PC-3 (cell line): ENCODE measurements at regions not wholly inside any gene's neighbourhood (a gene's known extent, or its start where the extent isn't known, plus 50 kb on each side); places are given as distances from the start of the nearest gene placed in this dataset.

Experiments used
- ATAC-seq: fragments of 200-7000 bp; cut with Tn5 transposase; 2 replicates; pipeline ENCODE4 v1.9.1; 2020; ENCODE audit warnings: mild to moderate bottlenecking, moderate library complexity
- BruUV-seq: library from RNA; stranded (reverse); fragments of 400-500 nt; replicated peaks from 2 replicates; lab custom pipeline; 2021; lab: Mats Ljungman, UMichigan
- CTCF ChIA-PET: fragments of 300-600 bp; sonication (Branson Sonifier 250); formaldehyde crosslinking; loops from one replicate; lab custom pipeline; 2022; ENCODE audit warnings: antibody characterized with exemption; lab: Charles Lee
- POLR2A ChIA-PET: fragments of 300-600 bp; sonication (Branson Sonifier 250); formaldehyde crosslinking; loops from one replicate; lab custom pipeline; 2022; ENCODE audit warnings: antibody characterized with exemption; ENCODE audit not compliant: unreplicated experiment; lab: Charles Lee
- DNase-seq: peaks from one replicate; pipeline ENCODE4 v3.0.0-alpha.2; 2015
- H2AFZ ChIP-seq: fragments of 300-600 bp; sonication (generic); 2 replicates; pipeline ENCODE4 v1.6.0; 2016; ENCODE audit warnings: antibody characterized with exemption, low read length
- H3F3A ChIP-seq: fragments of 300-600 bp; sonication (generic); one replicate; pipeline ENCODE4 v1.6.0; 2017; ENCODE audit warnings: antibody characterized with exemption, low read length, control low read depth, mild to moderate bottlenecking; ENCODE audit not compliant: unreplicated experiment
- H3K27ac ChIP-seq: fragments of 300-600 bp; sonication (generic); 2 replicates; pipeline ENCODE4 v1.5.1; 2016; ENCODE audit warnings: mild to moderate bottlenecking, low read length
- H3K27me3 ChIP-seq: fragments of 300-600 bp; sonication (generic); 2 replicates; pipeline ENCODE4 v1.6.1; 2016; ENCODE audit warnings: low read length, mixed read lengths
- H3K36me3 ChIP-seq: fragments of 300-600 bp; sonication (generic); 2 replicates; pipeline ENCODE4 v1.6.1; 2016; ENCODE audit warnings: low read depth, mixed run types, low read length, mixed read lengths
- H3K4me1 ChIP-seq: fragments of 300-600 bp; sonication (generic); 2 replicates; pipeline ENCODE4 v1.5.1; 2016; ENCODE audit warnings: low read length; ENCODE audit not compliant: insufficient read depth
- H3K4me2 ChIP-seq: fragments of 300-600 bp; sonication (generic); 2 replicates; pipeline ENCODE4 v1.6.0; 2016; ENCODE audit warnings: low read length
- H3K4me3 ChIP-seq: fragments of 300-600 bp; sonication (generic); 2 replicates; pipeline ENCODE4 v1.5.1; 2016; ENCODE audit warnings: mild to moderate bottlenecking, low read length, mixed read lengths
- H3K79me2 ChIP-seq: fragments of 300-600 bp; sonication (generic); 2 replicates; pipeline ENCODE4 v1.6.1; 2017; ENCODE audit warnings: low read length, mixed read lengths
- H3K9ac ChIP-seq: fragments of 300-600 bp; sonication (generic); 2 replicates; pipeline ENCODE4 v1.6.0; 2016; ENCODE audit warnings: mild to moderate bottlenecking, low read length
- H3K9me2 ChIP-seq: fragments of 300-600 bp; sonication (generic); replicated peaks from 2 replicates; pipeline ENCODE4 v1.6.1; 2016; ENCODE audit warnings: mixed run types, low read length, mixed read lengths
- H3K9me3 ChIP-seq: fragments of 300-600 bp; sonication (generic); 2 replicates; pipeline ENCODE4 v1.6.1; 2016; ENCODE audit warnings: low read length, mixed read lengths
- H4K20me1 ChIP-seq: fragments of 300-600 bp; sonication (generic); 2 replicates; pipeline ENCODE4 v1.6.1; 2016; ENCODE audit warnings: low read length, mixed read lengths
- EZH2 ChIP-seq: fragments of 300-600 bp; sonication (generic); IDR thresholded peaks from one replicate; pipeline ENCODE4 v1.6.1; 2017; ENCODE audit warnings: antibody characterized with exemption, mild to moderate bottlenecking, low read length; ENCODE audit not compliant: unreplicated experiment
- EZH2phosphoT487 ChIP-seq: fragments of 300-600 bp; sonication (generic); IDR thresholded peaks from 2 replicates; pipeline ENCODE4 v1.6.1; 2018; ENCODE audit warnings: mild to moderate bottlenecking, antibody characterized with exemption, low read length, borderline replicate concordance
- intact Hi-C: fragments of 100-400 bp; cut with micrococcal nuclease; formaldehyde crosslinking; loops from 2 replicates; pipeline ENCODE4 v1.9.0; 2023
- TF ChIP-seq, protein P1 (sequence below): fragments of 300-600 bp; sonication (generic); conservative IDR thresholded peaks from 2 replicates; pipeline ENCODE4 v1.5.1; 2017; ENCODE audit warnings: antibody characterized with exemption, low read depth, mild to moderate bottlenecking, low read length

DNA sequence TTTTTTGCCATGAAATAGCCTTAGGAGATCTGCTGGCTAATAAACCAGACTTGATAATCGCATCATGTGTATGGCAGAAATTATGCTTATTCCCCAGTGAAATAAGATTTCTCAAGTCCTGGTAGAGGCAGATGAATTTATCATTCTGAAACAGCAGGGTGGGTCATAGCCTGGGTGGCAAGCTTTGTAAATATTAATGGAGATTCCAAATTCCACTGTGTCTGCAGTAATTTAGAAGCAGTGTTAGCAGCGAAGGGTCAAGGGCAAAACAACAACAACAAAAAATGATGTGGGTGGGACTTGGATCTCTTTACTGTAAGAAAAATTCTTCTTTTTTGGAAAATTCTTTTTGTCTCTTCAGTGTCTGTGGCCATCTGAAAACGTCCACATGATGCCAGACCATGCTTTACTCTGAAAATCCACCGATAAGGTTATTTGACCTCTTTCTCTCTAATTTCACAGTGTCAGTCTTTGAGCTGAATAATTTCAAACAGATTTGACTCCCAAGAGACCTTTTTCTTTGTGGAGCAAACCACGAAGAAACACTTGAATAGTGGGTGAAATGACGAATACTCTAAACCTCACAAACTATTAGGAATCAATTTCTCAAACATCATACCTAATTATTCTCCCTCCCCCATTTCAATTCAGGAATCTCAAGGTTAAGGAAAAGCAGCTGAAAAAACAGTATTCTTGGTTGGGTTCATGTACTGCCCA, 106.0 kb upstream of the RPS23 start:
- no peak for DNase-seq
- Histone ChIP-seq H3F3A (no peaks in the 10 kb centered on the region), H3K4me3 (no peak overlapping the region), H2AFZ (no peak overlapping the region), H3K4me2 (no peak overlapping the region), H3K79me2 (no peaks in the 10 kb centered on the region), H3K9me3 (no peaks in the 10 kb centered on the region), H3K27me3 (no peaks in the 10 kb centered on the region), H3K9ac (no peak overlapping the region), H3K27ac (no peak overlapping the region), H3K36me3 (no peaks in the 10 kb centered on the region), H3K9me2 (no peaks in the 10 kb centered on the region), H4K20me1 (no peaks in the 10 kb centered on the region), H3K4me1 (peaks cover 32% of the 10 kb centered on the region)
- CTCF ChIA-PET: no interaction called here
- intact Hi-C loops: no loop called here
- BruUV-seq: no TSS peak
- POLR2A ChIA-PET: no interaction called here
- no peak for TF ChIP-seq EZH2phosphoT487
- TF ChIP-seq EZH2: no peak
- TF ChIP-seq, protein P1, sequence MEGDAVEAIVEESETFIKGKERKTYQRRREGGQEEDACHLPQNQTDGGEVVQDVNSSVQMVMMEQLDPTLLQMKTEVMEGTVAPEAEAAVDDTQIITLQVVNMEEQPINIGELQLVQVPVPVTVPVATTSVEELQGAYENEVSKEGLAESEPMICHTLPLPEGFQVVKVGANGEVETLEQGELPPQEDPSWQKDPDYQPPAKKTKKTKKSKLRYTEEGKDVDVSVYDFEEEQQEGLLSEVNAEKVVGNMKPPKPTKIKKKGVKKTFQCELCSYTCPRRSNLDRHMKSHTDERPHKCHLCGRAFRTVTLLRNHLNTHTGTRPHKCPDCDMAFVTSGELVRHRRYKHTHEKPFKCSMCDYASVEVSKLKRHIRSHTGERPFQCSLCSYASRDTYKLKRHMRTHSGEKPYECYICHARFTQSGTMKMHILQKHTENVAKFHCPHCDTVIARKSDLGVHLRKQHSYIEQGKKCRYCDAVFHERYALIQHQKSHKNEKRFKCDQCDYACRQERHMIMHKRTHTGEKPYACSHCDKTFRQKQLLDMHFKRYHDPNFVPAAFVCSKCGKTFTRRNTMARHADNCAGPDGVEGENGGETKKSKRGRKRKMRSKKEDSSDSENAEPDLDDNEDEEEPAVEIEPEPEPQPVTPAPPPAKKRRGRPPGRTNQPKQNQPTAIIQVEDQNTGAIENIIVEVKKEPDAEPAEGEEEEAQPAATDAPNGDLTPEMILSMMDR: no peak
- no peak for ATAC-seq

DNA sequence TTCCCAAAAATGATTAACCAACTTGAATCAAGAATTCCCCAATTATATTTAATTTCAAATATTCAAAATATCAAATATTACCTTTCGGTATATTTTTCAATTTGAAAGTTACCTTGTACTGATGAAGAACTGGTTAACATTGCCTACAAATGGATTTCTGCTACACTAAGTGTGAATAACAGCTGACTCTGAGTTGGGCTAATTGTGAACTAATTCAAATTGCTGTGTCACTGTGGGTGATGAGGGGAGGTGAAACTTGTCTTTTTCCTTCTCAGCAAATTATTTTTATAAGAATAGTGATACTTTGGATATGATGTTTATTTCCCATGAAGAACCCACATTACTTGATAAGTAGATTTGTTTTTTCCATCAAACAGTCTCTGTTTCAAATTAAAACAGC, 103.4 kb upstream of the RPS23 start:
- Histone ChIP-seq H4K20me1 (no peaks in the 10 kb centered on the region), H3K27ac (no peak overlapping the region), H3K79me2 (no peaks in the 10 kb centered on the region), H3F3A (no peaks in the 10 kb centered on the region), H3K4me1 (peaks cover 6% of the 10 kb centered on the region), H3K9me3 (no peaks in the 10 kb centered on the region), H3K4me3 (no peak overlapping the region), H3K9ac (no peak overlapping the region), H2AFZ (no peak overlapping the region), H3K36me3 (no peaks in the 10 kb centered on the region), H3K9me2 (no peaks in the 10 kb centered on the region), H3K4me2 (no peak overlapping the region), H3K27me3 (no peaks in the 10 kb centered on the region)
- BruUV-seq: no TSS peak
- ChIA-PET POLR2A (no interaction called here), CTCF (no interaction called here)
- ATAC-seq (no peak), DNase-seq (no peak)
- no peak for TF ChIP-seq EZH2
- TF ChIP-seq, protein P1: no peak
- intact Hi-C loops: no loop called here

DNA sequence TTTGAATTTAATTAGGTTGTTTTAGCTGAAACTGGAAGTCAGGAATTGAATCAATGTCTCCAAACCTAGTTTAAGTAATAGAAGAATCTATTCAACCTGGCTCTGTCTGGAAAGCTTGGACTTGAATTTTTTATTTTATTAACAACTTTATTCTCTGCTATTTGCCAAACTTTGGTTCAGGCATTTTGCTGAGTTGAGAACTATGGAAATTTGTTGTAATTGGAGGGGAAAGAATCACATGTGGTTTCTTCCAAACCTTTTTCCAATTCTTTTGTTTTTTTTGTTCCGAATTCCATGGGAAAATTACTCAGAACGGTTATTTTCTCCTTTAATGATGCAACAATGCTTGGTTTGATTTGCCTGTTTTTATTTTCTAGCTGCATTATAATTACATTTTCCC, 98.2 kb upstream of the RPS23 start:
- no peaks in the 10 kb centered on the region for H3K9me2 ChIP-seq

More for the DNA sequence above, 98.2 kb upstream of the RPS23 start:
- TF ChIP-seq EZH2phosphoT487 (no peak), EZH2 (no peak)
- TF ChIP-seq, protein P1: no peak
- Histone ChIP-seq H3K9ac (no peak overlapping the region), H4K20me1 (no peaks in the 10 kb centered on the region), H2AFZ (no peak overlapping the region), H3K4me2 (no peak overlapping the region), H3K36me3 (no peaks in the 10 kb centered on the region), H3K79me2 (no peaks in the 10 kb centered on the region), H3K4me1 (no peaks in the 10 kb centered on the region), H3F3A (no peaks in the 10 kb centered on the region), H3K4me3 (no peak overlapping the region), H3K9me3 (no peaks in the 10 kb centered on the region), H3K27ac (no peak overlapping the region), H3K27me3 (no peaks in the 10 kb centered on the region)
- ChIA-PET POLR2A (no interaction called here), CTCF (no interaction called here)
- no TSS peak for BruUV-seq
- intact Hi-C loops: no loop called here
- ATAC-seq (no peak), DNase-seq (no peak)
